NCI-H2227 (cell line): ENCODE measurements at regions not wholly inside any gene's neighbourhood (a gene's known extent, or its start where the extent isn't known, plus 50 kb on each side); places are given as distances from the start of the nearest gene placed in this dataset.
A peak's percentile ranks its signal among the peaks of the same experiment; 100 is the strongest.
"Not testable (repeated sequence)": the region's sequence is repeated elsewhere in the genome, so short reads cannot be mapped to it uniquely, and the experiment has no call there.

Experiments
- DNase-seq: peaks from one replicate; lab custom pipeline; 2025; ENCODE audit not compliant: unreplicated experiment; lab: John Stamatoyannopoulos, UW

- no peak for DNase-seq
Measured at GRCh38 chr19:37303591-37304171, 67.2 kb upstream of the ZNF527 start.

- peak; percentile 87 for DNase-seq
Measured at GRCh38 chr19:37304190-37304883, 66.6 kb upstream of the ZNF527 start.

DNA sequence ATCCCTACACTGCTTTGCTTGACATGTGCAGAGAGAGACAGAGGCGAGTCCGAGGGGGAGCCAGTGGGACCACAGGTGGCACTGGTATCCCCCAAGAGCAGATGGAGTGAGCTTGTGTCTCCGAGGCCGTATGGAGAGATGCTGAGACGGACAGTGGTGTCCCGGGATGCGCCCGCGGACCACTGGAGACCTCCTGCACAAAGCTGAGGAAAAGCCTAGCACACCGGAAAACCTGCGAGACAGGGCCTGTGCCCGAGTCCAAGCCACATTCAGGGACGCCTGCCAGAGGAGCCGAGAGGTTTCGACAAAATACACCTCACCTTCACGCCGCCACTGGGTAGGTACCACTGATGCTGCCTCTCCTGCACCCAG, 66.0 kb upstream of the ZNF527 start:
- DNase-seq: no peak

DNA sequence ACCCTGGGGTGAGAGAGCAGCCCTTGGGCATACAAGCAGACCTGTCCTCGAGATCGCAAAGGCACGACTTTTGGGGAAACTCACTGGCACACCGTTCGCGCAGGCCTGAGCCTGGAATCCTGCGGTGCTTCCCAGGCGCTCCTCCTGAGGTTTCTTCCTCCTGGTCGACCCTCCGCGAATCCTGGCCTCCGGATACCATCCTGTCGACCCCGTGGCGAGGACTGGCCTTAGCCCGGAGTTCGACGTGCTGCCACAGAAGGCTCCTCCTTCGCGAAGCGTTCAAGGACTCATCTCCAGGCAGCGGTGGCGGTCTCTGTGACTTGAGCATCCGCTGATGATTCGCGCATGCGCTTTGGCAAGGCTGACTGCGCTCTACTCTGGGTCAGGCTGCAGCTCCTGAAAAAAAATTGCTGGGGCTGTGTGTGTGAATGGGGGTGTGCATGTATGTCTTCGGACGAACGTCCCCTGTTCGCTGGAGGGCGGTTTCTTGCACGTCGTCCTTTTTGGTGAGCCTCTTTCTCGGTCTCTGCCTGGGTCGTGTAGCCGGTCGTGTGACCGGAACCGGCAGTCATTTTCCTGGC, 64.4 kb upstream of the ZNF527 start:
- DNase-seq: no peak

GRCh38 chr19:37309834-37310575, 60.9 kb upstream of the ZNF527 start:
- DNase-seq: no peak

DNA sequence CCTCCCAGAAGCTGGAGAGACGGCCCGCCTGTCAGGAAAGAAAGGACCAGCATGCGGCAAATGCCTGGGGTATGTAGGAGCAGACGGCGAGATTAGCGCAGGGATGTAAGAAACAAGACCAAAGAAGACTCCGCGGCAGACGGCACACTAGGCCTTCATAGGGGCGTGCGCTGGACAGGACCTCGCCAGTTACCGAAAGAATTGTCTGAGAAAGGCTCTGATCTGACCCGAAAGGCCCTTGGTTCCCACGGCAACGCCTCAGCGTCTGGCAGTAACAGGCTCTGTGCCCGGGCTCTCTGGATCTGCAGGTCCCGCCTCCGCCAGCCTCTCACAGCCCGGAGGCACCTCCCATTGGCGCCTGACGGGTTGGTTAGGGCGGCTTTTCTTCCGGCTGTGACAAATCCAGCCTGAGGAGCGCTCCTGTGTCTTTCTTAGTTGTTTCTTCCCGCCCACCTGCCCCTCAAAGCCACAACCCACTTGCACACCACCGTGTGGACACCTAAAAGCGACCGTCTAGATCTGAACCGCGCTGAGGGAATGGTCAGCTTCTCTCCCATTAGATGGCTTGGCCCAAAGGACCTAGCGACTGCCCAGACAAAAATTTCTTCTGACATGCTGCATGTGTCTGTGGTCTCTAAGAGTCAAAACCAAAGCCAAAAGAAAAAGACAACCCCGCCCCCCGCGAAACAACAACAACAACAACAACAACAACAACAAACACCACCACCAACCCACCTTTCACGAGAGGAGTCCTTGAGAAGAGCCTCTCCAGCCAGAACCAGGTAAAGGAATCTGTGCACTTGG, 58.2 kb upstream of the ZNF527 start:
- DNase-seq: peak; percentile 97

DNA sequence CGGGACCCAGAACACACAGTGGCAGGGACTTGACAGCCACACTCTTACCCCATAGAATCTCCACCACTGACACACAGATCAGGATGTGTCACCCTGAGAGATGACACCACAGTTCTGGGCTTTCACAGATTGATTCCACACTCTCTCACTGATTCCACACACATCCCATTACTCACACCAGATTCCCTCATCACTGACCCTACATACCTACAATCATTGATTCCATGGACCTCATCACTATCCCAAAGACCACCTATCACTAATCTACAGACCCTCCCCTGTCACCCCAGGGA, 57.6 kb upstream of the ZNF527 start:
- DNase-seq: no peak

DNA sequence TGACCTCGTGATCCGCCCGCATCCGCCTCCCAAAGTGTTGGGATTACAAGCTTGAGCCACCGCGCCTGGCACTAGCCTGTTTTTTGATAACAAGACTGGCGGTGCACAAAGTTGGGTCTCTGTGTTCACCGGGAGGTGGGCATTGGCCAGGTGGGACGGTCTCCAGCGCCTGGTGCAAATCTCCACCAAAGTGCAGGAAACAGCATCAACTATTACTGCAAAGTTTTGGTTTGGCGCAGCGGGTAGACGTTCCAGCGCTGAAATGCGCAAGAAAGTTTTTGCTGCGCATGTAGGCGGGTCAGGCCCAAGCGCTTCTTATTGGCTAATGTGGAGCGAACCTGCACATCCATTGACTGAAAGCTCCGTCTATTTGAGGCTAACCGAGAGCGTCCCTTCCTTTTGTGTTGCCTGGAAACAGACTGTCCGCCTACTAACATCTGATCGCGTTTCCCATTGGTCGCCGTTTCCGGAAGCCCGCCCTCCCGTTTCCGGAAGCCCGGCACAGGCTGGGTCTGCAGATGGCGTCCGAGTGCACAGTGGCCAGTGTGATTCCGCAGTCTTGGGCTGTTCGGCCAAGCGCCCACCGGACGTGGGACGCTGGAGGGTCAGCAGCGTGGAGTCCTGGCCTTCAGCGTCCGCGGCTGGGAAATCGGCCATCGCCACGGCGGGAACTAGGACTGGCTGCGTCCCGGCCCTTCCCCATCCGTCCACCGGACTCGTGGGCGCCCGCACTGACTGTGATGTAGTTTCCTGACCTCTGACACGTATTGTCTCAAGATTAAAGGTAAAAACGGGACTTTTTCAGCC, 53.3 kb upstream of the ZNF527 start:
- peak; percentile 100 for DNase-seq

DNA sequence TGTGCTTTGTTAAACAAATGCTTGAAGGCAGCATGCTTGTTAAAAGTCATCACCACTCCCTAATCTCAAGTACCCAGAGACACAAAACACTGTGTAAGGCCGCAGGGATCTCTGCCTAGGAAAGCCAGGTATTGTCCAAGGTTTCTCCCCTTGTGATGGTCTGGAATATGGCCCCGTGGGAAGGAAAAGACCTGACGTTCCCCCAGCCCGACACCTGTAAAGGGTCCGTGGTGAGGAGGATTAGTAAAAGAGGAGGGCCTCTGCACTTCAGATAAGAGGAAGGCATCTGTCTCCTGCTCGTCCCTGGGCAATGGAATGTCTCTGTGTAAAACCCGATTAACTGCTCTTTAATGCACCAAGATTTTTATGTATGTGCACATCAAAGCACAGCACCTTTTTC, 49.9 kb upstream of the ZNF527 start:
- DNase-seq: not testable (repeated sequence)
